ENCODE measurements at regions not wholly inside any gene's neighbourhood (a gene's known extent, or its start where the extent isn't known, plus 50 kb on each side); places are given as distances from the start of the nearest gene placed in this dataset.

GRCh38 chr7:136078630-136079029 lies 101.5 kb upstream of the MTPN start:
- no peak for TF ChIP-seq SMC3 (IDR thresholded peaks at IDR 0.05)
- no peak for TF ChIP-seq CTCF (IDR thresholded peaks at IDR 0.05)
- no peak for TF ChIP-seq POLR2A (IDR thresholded peaks at IDR 0.05; ENCODE audit: low read length)
- no peak for TF ChIP-seq ZFP36 (IDR thresholded peaks at IDR 0.05; ENCODE audit: borderline replicate concordance, partially characterized antibody)
- TF ChIP-seq, protein P1, sequence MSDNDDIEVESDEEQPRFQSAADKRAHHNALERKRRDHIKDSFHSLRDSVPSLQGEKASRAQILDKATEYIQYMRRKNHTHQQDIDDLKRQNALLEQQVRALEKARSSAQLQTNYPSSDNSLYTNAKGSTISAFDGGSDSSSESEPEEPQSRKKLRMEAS (IDR thresholded peaks at IDR 0.05), result no peak
- TF ChIP-seq MAFK (IDR thresholded peaks at IDR 0.05; ENCODE audit: partially characterized antibody), result no peak
- no peak for TF ChIP-seq POLR2AphosphoS2 (conservative IDR thresholded peaks at IDR 0.05; ENCODE audit: low read length)
- no peak for TF ChIP-seq RFX5 (IDR thresholded peaks at IDR 0.05)
- no peak for TF ChIP-seq CHD4 (IDR thresholded peaks at IDR 0.05; ENCODE audit: borderline replicate concordance)
- TF ChIP-seq PHF8 (IDR thresholded peaks at IDR 0.05; ENCODE audit: borderline replicate concordance, low read depth), result no peak
- TF ChIP-seq REST (IDR thresholded peaks at IDR 0.05), result no peak
